Panc1 (cell line): ENCODE measurements at regions not wholly inside any gene's neighbourhood (a gene's known extent, or its start where the extent isn't known, plus 50 kb on each side); places are given as distances from the start of the nearest gene placed in this dataset.

Experiments used
- ATAC-seq: fragments of 200-7000 bp; cut with Tn5 transposase; 2 replicates; pipeline ENCODE4 v1.9.1; 2020; ENCODE audit warnings: mild to moderate bottlenecking, moderate library complexity
- BruUV-seq: library from RNA; stranded (reverse); fragments of 400-500 nt; replicated peaks from 2 replicates; lab custom pipeline; 2021; lab: Mats Ljungman, UMichigan
- CTCF ChIA-PET: fragments of 300-600 bp; sonication (Branson Sonifier 250); formaldehyde crosslinking; loops from one replicate; lab custom pipeline; 2022; ENCODE audit warnings: antibody characterized with exemption; lab: Charles Lee
- POLR2A ChIA-PET: fragments of 300-600 bp; sonication (Branson Sonifier 250); formaldehyde crosslinking; loops from one replicate; lab custom pipeline; 2022; ENCODE audit warnings: antibody characterized with exemption; lab: Charles Lee
- DNase-seq: peaks from one replicate; pipeline ENCODE4 v3.0.0-alpha.2; 2010; ENCODE audit warnings: low read depth, low spot score
- H3K27ac ChIP-seq: 2 replicates; pipeline ENCODE4 v1.5.1; 2011; ENCODE audit warnings: mild to moderate bottlenecking, low read length, inconsistent platforms
- H3K27me3 ChIP-seq: fragments of 200-500 bp; sonication (Bioruptor generic); 2 replicates; pipeline ENCODE4 v1.6.0; 2014; ENCODE audit warnings: low read length, inconsistent platforms; ENCODE audit not compliant: control insufficient read depth, insufficient read depth
- H3K36me3 ChIP-seq: fragments of 200-500 bp; sonication (Bioruptor generic); 2 replicates; pipeline ENCODE4 v1.5.1; 2014; ENCODE audit warnings: inconsistent platforms, mild to moderate bottlenecking, low read length, moderate library complexity; ENCODE audit not compliant: control insufficient read depth, insufficient read depth
- H3K4me1 ChIP-seq: 2 replicates; pipeline ENCODE4 v1.5.1; 2011; ENCODE audit warnings: inconsistent platforms, mild to moderate bottlenecking, low read length, moderate library complexity; ENCODE audit not compliant: control insufficient read depth, insufficient read depth
- H3K4me3 ChIP-seq, 2 experiments: 2 replicates each; pipeline ENCODE4 v1.5.1; 2011 to 2012; ENCODE audit warnings: low read depth in 2 of 2, low read length in 2 of 2, mild to moderate bottlenecking in 2 of 2, inconsistent platforms in 1 of 2, moderate library complexity in 1 of 2
- H3K9me3 ChIP-seq: fragments of 200-500 bp; sonication (Bioruptor generic); 2 replicates; pipeline ENCODE4 v1.5.1; 2014; ENCODE audit warnings: low read depth, mild to moderate bottlenecking, inconsistent platforms, low read length, moderate library complexity; ENCODE audit not compliant: control insufficient read depth, insufficient read depth
- POLR2AphosphoS5 ChIP-seq: IDR thresholded peaks from 2 replicates; pipeline ENCODE4 v1.6.1; 2012; ENCODE audit warnings: mild to moderate bottlenecking, low read depth, low read length, moderate library complexity
- SIN3A ChIP-seq: IDR thresholded peaks from 2 replicates; pipeline ENCODE4 v1.6.1; 2012; ENCODE audit warnings: low read depth, mild to moderate bottlenecking, low read length, moderate library complexity, borderline replicate concordance; ENCODE audit not compliant: insufficient read depth
- TCF7L2 ChIP-seq: IDR thresholded peaks from 2 replicates; pipeline ENCODE4 v1.6.1; 2011; ENCODE audit warnings: mild to moderate bottlenecking, low read depth, low read length, inconsistent platforms
- in situ Hi-C: cut with HindIII; loops from 2 replicates; pipeline ENCODE4 v1.10.0; 2016; ENCODE audit warnings: low sequenced_read_pairs, low pct_unique_long_range_greater_than_20kb
- intact Hi-C: fragments of 100-400 bp; cut with micrococcal nuclease; formaldehyde crosslinking; loops from one replicate; pipeline ENCODE4 v1.10.0; 2022; ENCODE audit not compliant: unreplicated experiment
- TF ChIP-seq, protein P1 (sequence below): fragments of 450-650 bp; IDR thresholded peaks from 2 replicates; pipeline ENCODE4 v1.5.1; 2017; ENCODE audit warnings: mild to moderate bottlenecking
- TF ChIP-seq, protein P2 (sequence below), 2 experiments: IDR thresholded peaks; 2 replicates each; pipeline ENCODE4 v1.6.1; 2011 to 2012; ENCODE audit warnings: low read depth in 2 of 2, control low read depth in 1 of 2, low read length in 1 of 2, mild to moderate bottlenecking in 1 of 2, moderate library complexity in 1 of 2; ENCODE audit not compliant: insufficient read depth in 1 of 2

DNA sequence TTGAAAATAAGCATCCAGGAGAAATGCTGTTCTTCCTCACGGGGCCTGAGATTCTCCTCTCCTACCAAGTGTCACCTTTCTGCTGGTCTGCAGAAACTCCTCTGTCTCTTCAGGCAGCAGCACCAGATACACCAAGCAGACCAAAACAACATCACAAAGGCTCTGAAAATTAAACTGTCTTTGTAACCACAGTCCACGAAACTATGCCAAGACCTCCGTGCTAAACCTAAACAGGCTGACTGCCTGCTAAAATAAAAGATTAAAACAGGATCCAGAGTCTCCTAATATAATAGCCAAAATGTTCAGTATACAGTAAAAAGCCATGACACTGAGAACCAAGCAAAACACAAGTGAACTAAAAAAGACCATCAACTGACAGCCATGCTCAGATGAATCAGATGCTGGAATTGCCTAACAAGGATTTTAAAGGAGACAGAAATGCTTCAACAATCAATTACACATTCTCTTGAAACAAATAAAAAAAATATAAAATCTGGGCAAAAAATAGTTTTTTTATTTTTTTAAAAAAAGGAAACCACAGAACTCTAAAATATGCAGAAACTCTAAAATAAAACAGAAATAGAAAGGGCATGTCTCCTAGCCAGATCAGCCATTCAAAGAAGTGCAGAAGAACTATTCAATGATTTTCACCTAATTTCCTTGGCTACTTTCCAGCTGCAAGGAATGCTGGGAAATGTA, 50.3 kb upstream of the TOX3 start:
- ATAC-seq (no peak), DNase-seq (no peak)
- H3K9me3 ChIP-seq, result no peaks in the 10 kb centered on the region
- no peak overlapping the region for H3K4me3 ChIP-seq
- H3K4me1 ChIP-seq, result no peaks in the 10 kb centered on the region
- BruUV-seq, result no TSS peak
- no peak overlapping the region for H3K27ac ChIP-seq
- ChIA-PET POLR2A (no interaction called here), CTCF (no interaction called here)
- in situ Hi-C loops (no loop called here), intact Hi-C loops (no loop called here)
- TF ChIP-seq TCF7L2, result no peak
- TF ChIP-seq, protein P1, sequence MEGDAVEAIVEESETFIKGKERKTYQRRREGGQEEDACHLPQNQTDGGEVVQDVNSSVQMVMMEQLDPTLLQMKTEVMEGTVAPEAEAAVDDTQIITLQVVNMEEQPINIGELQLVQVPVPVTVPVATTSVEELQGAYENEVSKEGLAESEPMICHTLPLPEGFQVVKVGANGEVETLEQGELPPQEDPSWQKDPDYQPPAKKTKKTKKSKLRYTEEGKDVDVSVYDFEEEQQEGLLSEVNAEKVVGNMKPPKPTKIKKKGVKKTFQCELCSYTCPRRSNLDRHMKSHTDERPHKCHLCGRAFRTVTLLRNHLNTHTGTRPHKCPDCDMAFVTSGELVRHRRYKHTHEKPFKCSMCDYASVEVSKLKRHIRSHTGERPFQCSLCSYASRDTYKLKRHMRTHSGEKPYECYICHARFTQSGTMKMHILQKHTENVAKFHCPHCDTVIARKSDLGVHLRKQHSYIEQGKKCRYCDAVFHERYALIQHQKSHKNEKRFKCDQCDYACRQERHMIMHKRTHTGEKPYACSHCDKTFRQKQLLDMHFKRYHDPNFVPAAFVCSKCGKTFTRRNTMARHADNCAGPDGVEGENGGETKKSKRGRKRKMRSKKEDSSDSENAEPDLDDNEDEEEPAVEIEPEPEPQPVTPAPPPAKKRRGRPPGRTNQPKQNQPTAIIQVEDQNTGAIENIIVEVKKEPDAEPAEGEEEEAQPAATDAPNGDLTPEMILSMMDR, result no peak
- TF ChIP-seq SIN3A, result no peak
- no peak for TF ChIP-seq POLR2AphosphoS5
- TF ChIP-seq, protein P2, sequence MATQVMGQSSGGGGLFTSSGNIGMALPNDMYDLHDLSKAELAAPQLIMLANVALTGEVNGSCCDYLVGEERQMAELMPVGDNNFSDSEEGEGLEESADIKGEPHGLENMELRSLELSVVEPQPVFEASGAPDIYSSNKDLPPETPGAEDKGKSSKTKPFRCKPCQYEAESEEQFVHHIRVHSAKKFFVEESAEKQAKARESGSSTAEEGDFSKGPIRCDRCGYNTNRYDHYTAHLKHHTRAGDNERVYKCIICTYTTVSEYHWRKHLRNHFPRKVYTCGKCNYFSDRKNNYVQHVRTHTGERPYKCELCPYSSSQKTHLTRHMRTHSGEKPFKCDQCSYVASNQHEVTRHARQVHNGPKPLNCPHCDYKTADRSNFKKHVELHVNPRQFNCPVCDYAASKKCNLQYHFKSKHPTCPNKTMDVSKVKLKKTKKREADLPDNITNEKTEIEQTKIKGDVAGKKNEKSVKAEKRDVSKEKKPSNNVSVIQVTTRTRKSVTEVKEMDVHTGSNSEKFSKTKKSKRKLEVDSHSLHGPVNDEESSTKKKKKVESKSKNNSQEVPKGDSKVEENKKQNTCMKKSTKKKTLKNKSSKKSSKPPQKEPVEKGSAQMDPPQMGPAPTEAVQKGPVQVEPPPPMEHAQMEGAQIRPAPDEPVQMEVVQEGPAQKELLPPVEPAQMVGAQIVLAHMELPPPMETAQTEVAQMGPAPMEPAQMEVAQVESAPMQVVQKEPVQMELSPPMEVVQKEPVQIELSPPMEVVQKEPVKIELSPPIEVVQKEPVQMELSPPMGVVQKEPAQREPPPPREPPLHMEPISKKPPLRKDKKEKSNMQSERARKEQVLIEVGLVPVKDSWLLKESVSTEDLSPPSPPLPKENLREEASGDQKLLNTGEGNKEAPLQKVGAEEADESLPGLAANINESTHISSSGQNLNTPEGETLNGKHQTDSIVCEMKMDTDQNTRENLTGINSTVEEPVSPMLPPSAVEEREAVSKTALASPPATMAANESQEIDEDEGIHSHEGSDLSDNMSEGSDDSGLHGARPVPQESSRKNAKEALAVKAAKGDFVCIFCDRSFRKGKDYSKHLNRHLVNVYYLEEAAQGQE (IDR thresholded peaks at IDR 0.05; ENCODE audit: insufficient read depth in 1 of 2, low read depth in 2 of 2, low read length in 1 of 2), result no peak
- H3K36me3 ChIP-seq, result no peaks in the 10 kb centered on the region
- no peaks in the 10 kb centered on the region for H3K27me3 ChIP-seq
